GM18870 (cell line): ENCODE measurements at regions not wholly inside any gene's neighbourhood (a gene's known extent, or its start where the extent isn't known, plus 50 kb on each side); places are given as distances from the start of the nearest gene placed in this dataset.

ENCODE experiments used
- ATAC-seq: cut with Tn5 transposase; IDR thresholded peaks from one replicate; pipeline ENCODE4 v1.9.1; 2021; ENCODE audit warnings: moderate library complexity; ENCODE audit not compliant: unreplicated experiment

DNA sequence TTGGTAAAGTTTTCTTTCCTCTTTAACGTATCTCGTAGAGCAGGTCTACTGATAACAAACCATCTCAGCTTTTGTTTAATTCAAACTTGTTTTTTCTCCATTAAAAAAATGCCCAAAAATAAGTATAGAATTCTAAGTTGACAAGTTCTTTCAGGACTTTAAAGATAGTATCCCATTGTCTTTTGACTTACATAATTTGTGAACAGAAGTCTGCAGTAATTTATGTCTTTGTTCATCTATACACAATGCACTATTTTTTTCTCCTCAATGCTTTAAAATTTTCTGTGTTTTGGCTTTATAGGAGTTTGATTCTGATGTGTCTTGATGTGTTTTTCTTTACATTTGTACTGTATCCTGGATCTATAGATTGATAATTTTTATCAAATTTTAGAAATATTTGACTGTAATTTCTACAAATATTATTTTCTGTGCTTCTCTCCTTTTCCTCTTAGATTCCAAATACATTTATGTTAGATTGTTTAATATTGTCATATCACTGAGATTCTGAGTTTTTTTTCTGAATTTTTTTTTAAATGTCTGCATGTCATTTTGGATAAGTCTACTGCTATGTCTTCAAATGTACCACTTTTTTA is 143.3 kb downstream of the FTCDNL1 start:
- ATAC-seq: no peak

- no peak for ATAC-seq
Measured at GRCh38 chr2:199705538-199705937, 145.5 kb downstream of the FTCDNL1 start.

- ATAC-seq: no peak
Measured at GRCh38 chr2:199704358-199705238, 146.4 kb downstream of the FTCDNL1 start.

DNA sequence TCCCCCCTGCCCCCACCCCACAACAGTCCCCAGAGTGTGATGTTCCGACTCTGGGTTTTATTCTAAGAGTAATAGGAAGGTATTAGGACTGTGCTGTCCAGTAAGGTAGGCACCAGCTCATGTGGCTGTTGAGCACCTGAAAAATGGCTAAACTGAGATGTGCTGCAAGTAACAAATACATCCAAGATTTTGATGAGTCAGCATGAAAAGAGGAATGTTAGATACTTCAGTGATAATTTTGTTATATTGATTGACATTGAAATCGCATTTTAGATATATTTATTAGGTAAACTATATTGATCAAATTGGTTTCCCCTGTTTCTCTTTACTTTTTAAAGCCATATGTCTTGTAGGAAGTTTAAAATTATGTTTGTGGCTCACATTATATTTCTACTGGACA is 147.8 kb downstream of the FTCDNL1 start:
- no peak for ATAC-seq

- no peak for ATAC-seq
Measured at GRCh38 chr2:199697469-199697868, 153.5 kb downstream of the FTCDNL1 start.

DNA sequence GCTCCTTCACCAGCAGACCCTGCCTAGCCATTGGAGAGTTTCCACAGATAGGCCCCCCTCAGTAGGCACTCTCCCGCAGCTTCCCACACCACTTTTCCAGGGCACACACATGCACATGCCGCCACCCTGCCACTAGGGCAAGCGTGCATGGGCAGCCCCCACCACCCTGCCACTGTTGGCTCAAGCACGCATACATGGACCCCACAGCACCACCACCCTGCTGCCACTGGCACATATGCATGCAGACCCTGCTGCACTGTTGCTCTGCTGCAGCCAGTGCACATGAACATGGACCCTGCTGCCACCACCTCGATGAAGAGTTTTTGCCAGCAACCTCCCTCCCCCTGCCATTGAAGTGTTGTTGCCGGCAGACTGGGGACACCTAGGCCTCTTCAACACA is 154.9 kb downstream of the FTCDNL1 start:
- ATAC-seq: no peak

DNA sequence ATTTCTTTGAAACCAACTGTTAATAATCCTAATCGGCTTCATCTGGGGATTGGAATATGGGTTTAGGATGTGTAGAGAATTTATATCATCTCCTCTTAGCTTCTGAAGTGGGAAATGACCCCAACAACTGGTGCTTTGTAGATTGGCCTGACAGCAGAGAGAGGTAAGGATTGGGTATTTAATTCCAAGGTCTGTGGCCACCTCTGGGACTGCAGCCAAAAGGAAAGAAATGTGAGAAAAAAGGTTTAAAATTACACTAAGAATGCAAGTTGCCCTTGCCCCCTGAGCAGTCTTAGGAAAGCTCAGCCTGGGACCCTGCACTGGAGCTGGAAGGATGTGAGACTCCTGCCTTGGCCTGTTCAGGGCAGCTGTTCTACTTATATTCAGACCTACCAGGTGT is 157.1 kb downstream of the FTCDNL1 start:
- no peak for ATAC-seq

DNA sequence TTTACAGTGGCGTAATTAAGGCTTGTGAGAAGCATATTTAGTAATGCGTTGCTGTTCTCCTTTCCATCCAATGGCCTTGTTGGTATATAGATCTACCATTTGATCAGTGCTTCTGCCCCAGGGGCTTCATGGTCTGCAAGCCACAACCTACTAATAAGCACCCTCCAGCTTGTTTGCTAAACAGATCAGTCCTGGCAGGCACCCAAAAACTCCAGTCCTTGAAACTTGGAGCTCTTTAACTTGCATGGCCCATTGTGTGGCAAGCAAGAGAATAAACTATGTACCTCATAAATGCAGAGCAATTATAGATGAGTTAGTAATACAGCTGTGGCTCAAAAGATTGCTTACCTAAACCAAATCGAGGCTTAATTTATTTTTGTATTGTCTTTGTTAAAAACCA is 158.5 kb downstream of the FTCDNL1 start:
- no peak for ATAC-seq

DNA sequence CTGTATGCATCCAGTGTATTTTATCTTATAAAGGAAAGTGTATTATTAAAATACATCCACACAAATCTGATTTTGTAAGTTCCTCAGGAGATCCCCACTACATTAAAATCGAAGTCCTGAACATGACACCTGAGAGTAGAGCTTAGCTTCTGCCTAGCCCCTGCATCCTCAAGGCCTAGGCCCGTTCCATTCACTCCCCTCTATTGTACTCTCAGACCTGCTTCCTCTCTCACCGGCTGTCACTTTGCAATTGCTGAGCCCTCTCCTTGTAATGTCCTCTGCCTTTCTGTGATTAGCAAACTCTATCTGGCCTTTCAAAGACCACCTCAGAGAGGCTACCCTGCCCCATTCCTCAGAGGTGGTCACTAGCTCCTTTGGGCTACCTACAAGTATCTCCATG is 160.8 kb downstream of the FTCDNL1 start:
- no peak for ATAC-seq

DNA sequence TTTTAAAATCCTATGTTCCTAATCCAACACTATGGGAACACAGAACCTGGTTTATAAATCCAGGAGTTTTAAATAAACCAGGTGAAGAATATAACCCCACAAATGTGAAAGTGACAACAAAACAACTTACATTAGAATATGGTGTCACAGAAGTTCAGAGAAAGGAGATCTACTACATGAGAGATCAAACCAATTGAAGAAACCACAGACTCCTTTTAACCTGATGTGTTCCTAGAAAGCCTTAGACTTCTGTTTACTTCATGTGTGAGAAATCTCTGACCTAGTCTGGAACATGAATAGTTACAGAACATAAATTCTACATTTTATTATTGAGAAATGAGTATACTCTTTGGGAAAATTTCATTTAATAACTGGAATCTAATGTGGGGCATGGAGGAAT is 165.3 kb downstream of the FTCDNL1 start:
- no peak for ATAC-seq

- ATAC-seq: peak; percentile 72
Measured at GRCh38 chr2:199684832-199685231, 166.2 kb downstream of the FTCDNL1 start.

GRCh38 chr2:199684168-199684567 is 166.8 kb downstream of the FTCDNL1 start:
- no peak for ATAC-seq

DNA sequence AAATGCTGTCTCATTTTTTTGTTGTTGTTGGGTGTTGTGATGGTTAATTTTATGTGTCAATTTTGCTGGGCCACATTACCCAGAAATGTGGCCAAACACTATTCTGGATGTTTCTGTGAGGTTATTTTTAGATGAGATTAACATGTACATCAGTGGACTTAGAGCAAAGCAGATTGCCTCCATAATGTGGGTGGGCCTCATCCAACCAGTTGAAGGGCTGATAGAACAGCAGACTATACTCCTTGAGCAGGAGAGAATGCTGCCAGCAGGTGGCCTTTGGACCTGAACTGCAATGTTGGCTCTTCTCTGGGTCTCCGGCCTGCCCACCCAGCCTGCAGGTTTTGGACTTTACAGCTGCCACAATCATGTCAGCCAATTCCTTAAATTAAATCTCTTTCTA is 169.0 kb downstream of the FTCDNL1 start:
- ATAC-seq: no peak

GRCh38 chr2:199680482-199680881 is 170.5 kb downstream of the FTCDNL1 start:
- ATAC-seq: no peak

DNA sequence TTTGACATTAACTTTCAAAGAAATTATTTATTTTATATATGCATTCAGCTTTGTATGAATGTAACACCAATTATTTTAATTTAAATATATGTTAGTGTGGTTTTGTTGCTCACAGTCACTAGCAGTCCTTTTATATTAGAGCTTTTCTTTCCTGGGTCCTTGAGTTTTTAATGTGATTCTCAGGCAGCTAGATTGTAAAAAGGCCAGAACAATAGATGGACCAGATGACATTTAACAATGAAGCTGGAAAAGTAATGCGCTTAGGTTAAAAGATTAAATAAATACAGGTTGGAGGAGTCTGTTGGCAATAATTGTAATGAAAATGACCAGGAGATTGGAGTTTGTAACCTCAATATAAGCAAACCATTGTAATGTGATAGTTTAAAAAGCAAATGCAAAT is 171.1 kb downstream of the FTCDNL1 start:
- no peak for ATAC-seq

DNA sequence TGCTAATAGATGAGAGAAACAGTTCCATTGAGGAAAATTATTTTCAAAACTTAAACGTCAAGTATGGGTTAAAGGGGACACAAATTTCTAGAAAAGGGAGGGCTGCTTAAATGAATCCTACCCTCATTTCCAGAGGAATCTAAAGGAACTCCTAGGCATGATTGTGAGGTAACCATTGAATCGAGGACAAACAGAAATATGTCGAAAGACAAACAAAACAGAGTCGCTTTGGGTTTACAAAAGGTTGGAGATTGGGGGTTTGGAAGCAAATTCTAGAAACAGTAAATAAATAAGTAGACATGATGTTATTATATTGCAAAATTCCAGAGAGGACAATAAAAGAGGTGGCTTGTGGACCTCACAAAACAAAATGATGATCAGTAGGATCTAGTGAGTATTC is 173.1 kb downstream of the FTCDNL1 start:
- ATAC-seq: no peak

DNA sequence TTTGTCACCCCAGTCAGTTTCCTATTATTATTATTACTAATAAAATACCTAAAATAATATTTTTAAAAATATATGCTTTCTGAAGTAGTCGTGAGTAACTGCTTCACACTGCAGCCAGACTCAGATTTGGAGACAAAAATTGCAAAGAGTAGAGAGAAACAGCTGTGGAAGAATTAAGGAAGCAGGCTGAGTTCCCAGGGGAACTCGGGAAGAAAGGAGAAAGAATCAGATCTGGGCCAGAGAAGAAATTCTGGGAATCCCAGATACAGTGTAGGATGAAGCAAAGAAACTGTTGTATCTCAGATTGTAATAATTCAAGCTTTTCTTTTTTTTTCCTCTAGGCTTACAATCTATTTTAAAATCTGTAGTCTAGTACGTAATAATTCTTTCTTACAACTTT is 182.3 kb downstream of the FTCDNL1 start:
- ATAC-seq: no peak

GRCh38 chr2:199663157-199663556 is 187.8 kb downstream of the FTCDNL1 start:
- peak; percentile 69 for ATAC-seq

DNA sequence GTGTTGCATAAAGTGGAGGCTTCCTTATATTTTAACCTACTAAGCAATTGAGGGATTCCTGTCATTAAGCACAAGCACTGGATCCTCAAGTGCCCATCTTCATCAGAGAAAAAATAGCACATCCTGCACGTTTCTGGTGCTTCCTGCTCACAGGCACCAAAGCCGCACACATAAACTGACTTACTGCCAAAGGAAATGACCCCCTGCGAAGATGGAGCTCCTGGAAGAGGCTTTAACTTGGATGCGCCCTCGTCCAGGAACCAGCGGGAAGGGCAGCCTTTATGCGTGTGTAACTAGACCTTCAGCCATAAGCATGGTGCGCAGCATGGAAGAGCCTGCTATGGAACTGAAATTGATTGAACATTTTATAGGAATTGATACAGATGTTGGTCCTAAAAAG is 188.7 kb downstream of the FTCDNL1 start:
- no peak for ATAC-seq

DNA sequence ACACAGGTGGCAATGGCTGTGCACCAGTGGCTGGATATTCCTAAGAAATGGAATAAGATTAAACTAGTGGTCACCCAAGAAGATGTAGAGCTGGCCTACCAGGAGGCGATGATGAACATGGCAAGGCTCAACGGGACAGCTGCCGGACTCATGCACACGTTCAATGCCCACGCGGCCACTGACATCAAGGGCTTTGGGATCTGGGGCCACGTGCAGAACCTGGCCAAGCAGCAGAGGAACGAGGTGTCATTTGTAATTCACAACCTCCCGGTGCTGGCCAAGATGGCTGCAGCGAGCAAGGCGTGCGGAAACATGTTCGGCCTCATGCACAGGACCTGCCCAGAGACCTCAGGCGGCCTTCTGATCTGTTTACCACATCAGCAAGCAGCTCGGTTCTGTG is 190.8 kb downstream of the FTCDNL1 start:
- ATAC-seq: no peak

DNA sequence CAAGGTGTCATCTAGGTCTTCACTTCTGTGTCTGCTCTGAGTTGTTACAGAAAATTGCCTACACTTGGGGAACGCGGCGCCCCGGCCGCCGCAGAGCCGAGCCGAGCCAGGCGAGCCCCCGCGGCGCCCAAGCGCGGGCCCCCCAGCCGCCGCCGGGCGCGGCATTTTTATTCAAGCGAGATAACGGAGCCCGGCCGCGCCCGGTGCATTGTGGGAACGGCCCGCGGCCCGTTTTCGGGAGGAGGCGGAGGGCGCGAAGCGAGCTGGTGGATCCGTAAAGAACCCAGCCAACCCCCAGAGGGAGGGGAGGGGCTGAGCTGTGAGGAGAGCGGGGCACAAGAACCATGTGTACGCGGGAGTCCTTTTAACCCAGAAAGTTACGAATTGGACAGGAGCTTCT is 191.8 kb downstream of the FTCDNL1 start:
- no peak for ATAC-seq

DNA sequence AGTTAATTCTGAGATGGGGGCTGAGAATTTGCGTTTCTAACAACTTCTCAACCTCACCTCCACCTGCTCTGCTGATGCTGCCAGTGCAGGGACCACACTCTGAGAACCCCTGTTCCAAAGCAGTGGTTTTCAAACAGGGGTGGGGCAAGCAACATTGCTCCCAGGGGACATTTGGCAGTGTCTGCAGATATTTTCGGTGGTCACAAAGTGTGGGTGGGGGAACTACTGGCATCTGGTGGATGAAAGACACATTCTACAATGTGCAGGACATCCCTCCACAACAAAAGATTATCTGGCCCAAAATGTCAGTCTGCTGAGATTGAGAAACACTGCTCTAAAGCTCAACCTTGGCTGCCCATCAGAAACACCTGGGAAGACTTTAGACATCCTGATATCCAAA is 188.7 kb upstream of the SATB2 start:
- ATAC-seq: peak; percentile 87

DNA sequence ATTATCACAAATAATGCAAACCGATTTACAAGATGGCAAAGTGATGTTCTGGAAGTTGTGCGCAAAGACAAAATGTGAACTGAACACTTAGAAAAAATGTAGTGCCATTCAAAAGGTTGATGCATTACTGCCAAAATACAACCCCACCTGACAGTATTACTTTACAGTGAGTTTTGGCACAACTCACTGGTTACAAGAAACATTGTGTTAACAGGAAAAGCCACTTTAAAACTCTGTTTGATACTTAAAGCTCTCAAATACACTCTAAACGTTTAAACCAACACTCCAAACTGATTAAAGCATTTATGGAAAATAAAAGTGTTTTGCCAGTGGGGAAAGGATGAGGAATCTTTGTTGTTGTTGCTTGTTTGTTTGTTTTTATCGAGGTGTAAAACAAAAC is 173.4 kb upstream of the SATB2 start:
- no peak for ATAC-seq
